MM.1S (cell line): ENCODE measurements at regions not wholly inside any gene's neighbourhood (a gene's known extent, or its start where the extent isn't known, plus 50 kb on each side); places are given as distances from the start of the nearest gene placed in this dataset.

Experiments used
- DNase-seq: peaks from one replicate; pipeline ENCODE4 v3.0.0-alpha.2; 2015
- H2AFZ ChIP-seq: fragments of 300-600 bp; sonication (generic); 2 replicates; pipeline ENCODE4 v1.6.0; 2016; ENCODE audit warnings: antibody characterized with exemption, low read length
- H3F3A ChIP-seq: fragments of 300-600 bp; sonication (generic); 2 replicates; pipeline ENCODE4 v1.6.1; 2016; ENCODE audit warnings: mild to moderate bottlenecking, antibody characterized with exemption, low read length, moderate library complexity, mixed read lengths; ENCODE audit not compliant: insufficient read depth
- H3K27ac ChIP-seq: fragments of 300-600 bp; sonication (generic); 2 replicates; pipeline ENCODE4 v1.5.1; 2016; ENCODE audit warnings: mild to moderate bottlenecking, low read length
- H3K27me3 ChIP-seq: fragments of 300-600 bp; sonication (generic); replicated peaks from 2 replicates; pipeline ENCODE4 v1.6.0; 2016; ENCODE audit warnings: low read length; ENCODE audit not compliant: insufficient read depth
- H3K36me3 ChIP-seq: fragments of 300-600 bp; sonication (generic); replicated peaks from 2 replicates; pipeline ENCODE4 v1.6.1; 2016; ENCODE audit warnings: mild to moderate bottlenecking, low read length, mixed read lengths; ENCODE audit not compliant: insufficient read depth
- H3K4me1 ChIP-seq: fragments of 300-600 bp; sonication (generic); 2 replicates; pipeline ENCODE4 v1.6.1; 2016; ENCODE audit warnings: low read length, mixed read lengths
- H3K4me2 ChIP-seq: fragments of 300-600 bp; sonication (generic); 2 replicates; pipeline ENCODE4 v1.6.0; 2016; ENCODE audit warnings: low read depth, low read length
- H3K4me3 ChIP-seq: fragments of 300-600 bp; sonication (generic); 2 replicates; pipeline ENCODE4 v1.5.1; 2016; ENCODE audit warnings: low read length, mixed read lengths
- H3K79me2 ChIP-seq: fragments of 300-600 bp; sonication (generic); 2 replicates; pipeline ENCODE4 v1.6.1; 2016; ENCODE audit warnings: mixed run types, low read length, mixed read lengths
- H3K9ac ChIP-seq: fragments of 300-600 bp; sonication (generic); 2 replicates; pipeline ENCODE4 v1.6.1; 2016; ENCODE audit warnings: low read length, mixed read lengths
- H3K9me2 ChIP-seq: fragments of 300-600 bp; sonication (generic); replicated peaks from 2 replicates; pipeline ENCODE4 v1.6.1; 2016; ENCODE audit warnings: mild to moderate bottlenecking, low read length, mixed read lengths; ENCODE audit not compliant: insufficient read depth
- H3K9me3 ChIP-seq: fragments of 300-600 bp; sonication (generic); replicated peaks from 2 replicates; pipeline ENCODE4 v1.6.1; 2016; ENCODE audit warnings: mild to moderate bottlenecking, low read length, mixed read lengths; ENCODE audit not compliant: insufficient read depth
- H4K20me1 ChIP-seq: fragments of 300-600 bp; sonication (generic); 2 replicates; pipeline ENCODE4 v1.6.1; 2016; ENCODE audit warnings: mild to moderate bottlenecking, low read length, moderate library complexity, mixed read lengths; ENCODE audit not compliant: insufficient read depth
- CTCF ChIP-seq: fragments of 300-600 bp; sonication (generic); IDR thresholded peaks from 2 replicates; pipeline ENCODE4 v1.5.1; 2016; ENCODE audit warnings: antibody characterized with exemption, low read length, mixed read lengths
- EZH2 ChIP-seq: fragments of 300-600 bp; sonication (generic); optimal IDR thresholded peaks from 2 replicates; pipeline ENCODE3; 2017; ENCODE audit warnings: low read depth, mild to moderate bottlenecking, antibody characterized with exemption, low read length, mixed read lengths
- EZH2phosphoT487 ChIP-seq: fragments of 300-600 bp; sonication (generic); IDR thresholded peaks from 2 replicates; pipeline ENCODE4 v1.6.1; 2018; ENCODE audit warnings: antibody characterized with exemption, low read length

- DNase-seq = no peak
- Histone ChIP-seq H3K9me3 (no peaks in the 10 kb centered on the region), H3K9me2 (no peaks in the 10 kb centered on the region), H3K79me2 (no peaks in the 10 kb centered on the region), H3K4me1 (peaks cover 9% of the 10 kb centered on the region), H3F3A (no peaks in the 10 kb centered on the region), H3K4me2 (no peak overlapping the region), H3K27ac (no peak overlapping the region), H3K36me3 (no peaks in the 10 kb centered on the region), H3K27me3 (no peaks in the 10 kb centered on the region; the same call in 1 of the 2 replicates), H4K20me1 (no peaks in the 10 kb centered on the region), H2AFZ (no peak overlapping the region), H3K9ac (no peak overlapping the region), H3K4me3 (no peak overlapping the region)
- TF ChIP-seq EZH2phosphoT487 = no peak
- TF ChIP-seq CTCF = no peak
- TF ChIP-seq EZH2 = no peak
Observed at GRCh38 chr12:131611416-131612091, 99.3 kb upstream of the SFSWAP start.

- no peaks in the 10 kb centered on the region for H3K79me2 ChIP-seq
- no peak for DNase-seq
- no peak overlapping the region for H3K4me3 ChIP-seq
- no peak overlapping the region for H3K4me2 ChIP-seq
- no peaks in the 10 kb centered on the region for H3F3A ChIP-seq
- H3K4me1 ChIP-seq = peaks cover 9% of the 10 kb centered on the region
- H3K36me3 ChIP-seq = no peaks in the 10 kb centered on the region
- H3K9me3 ChIP-seq = no peaks in the 10 kb centered on the region
- peaks cover 5% of the 10 kb centered on the region for H3K27me3 ChIP-seq
- no peaks in the 10 kb centered on the region for H4K20me1 ChIP-seq
- no peak overlapping the region for H3K27ac ChIP-seq
- H2AFZ ChIP-seq = no peak overlapping the region
- no peak overlapping the region for H3K9ac ChIP-seq
- TF ChIP-seq CTCF = no peak
- no peak for TF ChIP-seq EZH2phosphoT487
- TF ChIP-seq EZH2 = no peak
- H3K9me2 ChIP-seq = no peaks in the 10 kb centered on the region
Observed at GRCh38 chr12:131612092-131612755, 98.7 kb upstream of the SFSWAP start.

- no peak overlapping the region for H3K9ac ChIP-seq
- TF ChIP-seq CTCF = no peak
- no peak for TF ChIP-seq EZH2
- no peak for TF ChIP-seq EZH2phosphoT487
- no peaks in the 10 kb centered on the region for H3F3A ChIP-seq
- peaks cover 15% of the 10 kb centered on the region for H3K27me3 ChIP-seq
- H3K4me2 ChIP-seq = peak overlapping the region; percentile 34; the same call in 1 of the 2 replicates
- H3K9me2 ChIP-seq = no peaks in the 10 kb centered on the region
- H3K9me3 ChIP-seq = no peaks in the 10 kb centered on the region
- no peaks in the 10 kb centered on the region for H4K20me1 ChIP-seq
- H3K36me3 ChIP-seq = no peaks in the 10 kb centered on the region
- no peaks in the 10 kb centered on the region for H3K79me2 ChIP-seq
- no peak overlapping the region for H3K4me3 ChIP-seq
- 0 out of 2 replicates have a peak overlapping the region, but pooled peaks have one; percentile 15 for H2AFZ ChIP-seq
- peaks cover 5% of the 10 kb centered on the region for H3K4me1 ChIP-seq
- H3K27ac ChIP-seq = peak overlapping the region; percentile 25; the same call in 1 of the 2 replicates
- no peak for DNase-seq
Observed at GRCh38 chr12:131613186-131613585, 97.7 kb upstream of the SFSWAP start.
